GM12878 (cell line): ENCODE measurements at regions not wholly inside any gene's neighbourhood (a gene's known extent, or its start where the extent isn't known, plus 50 kb on each side); places are given as distances from the start of the nearest gene placed in this dataset.
"Not testable (repeated sequence)": the region's sequence is repeated elsewhere in the genome, so short reads cannot be mapped to it uniquely, and the experiment has no call there.

Source experiments
- CTCF ChIP-seq, 3 experiments: IDR thresholded peaks in 2 of 3; conservative IDR thresholded peaks in 1 of 3; 2 replicates each; pipeline ENCODE4 v1.5.1; 2011; ENCODE audit warnings: low read depth in 3 of 3, low read length in 3 of 3, mild to moderate bottlenecking in 3 of 3, control low read depth in 2 of 3, moderate library complexity in 2 of 3, inconsistent platforms in 1 of 3, mixed read lengths in 1 of 3; ENCODE audit not compliant: control insufficient read depth in 2 of 3, insufficient read depth in 1 of 3; ENCODE audit errors: extremely low read depth in 1 of 3
- ELK1 ChIP-seq: IDR thresholded peaks from 2 replicates; pipeline ENCODE4 v1.6.1; 2012; ENCODE audit warnings: low read depth, low read length, improper control_type of control experiment
- JUND ChIP-seq: IDR thresholded peaks from 2 replicates; pipeline ENCODE4 v1.6.1; 2012; ENCODE audit warnings: low read depth, mild to moderate bottlenecking, low read length, improper control_type of control experiment, moderate library complexity
- RAD51 ChIP-seq: fragments of 450-650 bp; IDR thresholded peaks from 2 replicates; pipeline ENCODE4 v1.6.1; 2016; ENCODE audit warnings: moderate library complexity, mild to moderate bottlenecking, inconsistent platforms
- USF2 ChIP-seq: IDR thresholded peaks from 2 replicates; pipeline ENCODE4 v1.6.1; 2011; ENCODE audit warnings: low read depth, low read length, improper control_type of control experiment, borderline replicate concordance

- not testable (repeated sequence) for TF ChIP-seq ELK1; CTCF (IDR thresholded peaks at IDR 0.05 in 2 of 3, conservative IDR thresholded peaks at IDR 0.05 in 1 of 3; ENCODE audit: control insufficient read depth in 2 of 3, extremely low read depth in 1 of 3, insufficient read depth in 1 of 3, low read depth in 3 of 3, low read length in 3 of 3); JUND; USF2; RAD51
Observed at GRCh38 chr16:33709856-33710695, 250.7 kb downstream of the TP53TG3F start.
